HL-60 (cell line): ENCODE measurements at regions not wholly inside any gene's neighbourhood (a gene's known extent, or its start where the extent isn't known, plus 50 kb on each side); places are given as distances from the start of the nearest gene placed in this dataset.

ENCODE experiments used
- DNase-seq, 2 experiments: peaks; one replicate each; pipeline ENCODE4 v3.0.0-alpha.2; 2010 to 2020; ENCODE audit warnings: low read depth in 1 of 2, low spot score in 1 of 2
- H3K27ac ChIP-seq: fragments of 250-450 bp; sonication (Bioruptor Pico); replicated peaks from 2 replicates; pipeline ENCODE4 v1.5.1; 2020; ENCODE audit warnings: mild to moderate bottlenecking, moderate library complexity
- H3K27me3 ChIP-seq: fragments of 250-450 bp; sonication (Bioruptor Pico); 2 replicates; pipeline ENCODE4 v1.5.1; 2021; ENCODE audit warnings: mild to moderate bottlenecking, moderate library complexity; ENCODE audit not compliant: insufficient read depth, poor library complexity, severe bottlenecking
- H3K4me3 ChIP-seq: replicated peaks from 2 replicates; pipeline ENCODE4 v1.5.1; 2011; ENCODE audit warnings: mild to moderate bottlenecking, control low read depth, low read length; ENCODE audit not compliant: insufficient read depth
- POLR2AphosphoS5 ChIP-seq: IDR thresholded peaks from 2 replicates; pipeline ENCODE4 v1.6.1; 2012; ENCODE audit warnings: low read depth
- REST ChIP-seq: IDR thresholded peaks from 2 replicates; pipeline ENCODE4 v1.6.1; 2012; ENCODE audit warnings: low read depth; ENCODE audit not compliant: insufficient replicate concordance

- Histone ChIP-seq H3K4me3 (no peak overlapping the region), H3K27me3 (no peaks in the 10 kb centered on the region), H3K27ac (no peak overlapping the region)
- no peak for DNase-seq
- TF ChIP-seq POLR2AphosphoS5 (no peak), REST (no peak)
These were observed 50.6 kb upstream of the BNIP2 start for GRCh38 chr15:59739557-59740186.
